Neural progenitor cell (in vitro differentiated cells): ENCODE measurements at regions not wholly inside any gene's neighbourhood (a gene's known extent, or its start where the extent isn't known, plus 50 kb on each side); places are given as distances from the start of the nearest gene placed in this dataset.
"Not testable (repeated sequence)": the region's sequence is repeated elsewhere in the genome, so short reads cannot be mapped to it uniquely, and the experiment has no call there.

Source experiments
- EZH2 ChIP-seq: fragments of 200-600 bp; sonication (generic); IDR thresholded peaks from 2 replicates; pipeline ENCODE4 v1.6.1; 2017; ENCODE audit warnings: antibody characterized with exemption, mild to moderate bottlenecking, moderate library complexity
- TF ChIP-seq, protein P1 (sequence below): fragments of 200-600 bp; sonication (generic); IDR thresholded peaks from 2 replicates; pipeline ENCODE4 v1.5.1; 2017; ENCODE audit warnings: antibody characterized with exemption, mild to moderate bottlenecking

DNA sequence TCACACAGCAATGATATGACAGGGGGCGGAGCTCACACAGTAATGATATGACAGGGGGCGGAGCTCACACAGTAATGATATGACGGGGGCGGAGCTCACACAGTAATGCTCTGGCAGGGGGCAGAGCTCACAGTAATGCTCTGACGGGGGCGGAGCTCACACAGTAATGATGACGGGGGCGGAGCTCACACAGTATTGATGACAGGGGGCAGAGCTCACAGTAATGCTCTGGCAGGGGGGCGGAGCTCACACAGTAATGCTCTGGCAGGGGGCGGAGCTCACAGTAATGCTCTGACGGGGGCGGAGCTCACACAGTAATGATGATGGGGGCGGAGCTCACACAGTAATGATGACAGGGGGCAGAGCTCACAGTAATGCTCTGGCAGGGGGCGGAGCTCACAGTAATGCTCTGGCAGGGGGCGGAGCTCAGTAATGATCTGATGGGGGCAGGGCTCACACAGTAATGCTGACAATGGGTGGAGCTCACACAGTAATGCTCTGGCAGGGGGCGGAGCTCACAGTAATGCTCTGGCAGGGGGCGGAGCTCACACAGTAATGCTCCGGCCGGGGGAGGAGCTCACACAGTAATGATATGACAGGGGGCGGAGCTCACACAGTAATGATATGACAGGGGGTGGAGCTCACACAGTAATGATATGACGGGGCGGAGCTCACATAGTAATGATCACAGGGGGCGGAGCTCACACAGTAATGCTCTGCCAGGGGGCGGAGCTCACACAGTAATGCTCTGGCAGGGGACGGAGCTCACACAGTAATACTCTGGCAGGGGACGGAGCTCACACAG lies 52.8 kb upstream of the TNK2 start:
- TF ChIP-seq, protein P1, sequence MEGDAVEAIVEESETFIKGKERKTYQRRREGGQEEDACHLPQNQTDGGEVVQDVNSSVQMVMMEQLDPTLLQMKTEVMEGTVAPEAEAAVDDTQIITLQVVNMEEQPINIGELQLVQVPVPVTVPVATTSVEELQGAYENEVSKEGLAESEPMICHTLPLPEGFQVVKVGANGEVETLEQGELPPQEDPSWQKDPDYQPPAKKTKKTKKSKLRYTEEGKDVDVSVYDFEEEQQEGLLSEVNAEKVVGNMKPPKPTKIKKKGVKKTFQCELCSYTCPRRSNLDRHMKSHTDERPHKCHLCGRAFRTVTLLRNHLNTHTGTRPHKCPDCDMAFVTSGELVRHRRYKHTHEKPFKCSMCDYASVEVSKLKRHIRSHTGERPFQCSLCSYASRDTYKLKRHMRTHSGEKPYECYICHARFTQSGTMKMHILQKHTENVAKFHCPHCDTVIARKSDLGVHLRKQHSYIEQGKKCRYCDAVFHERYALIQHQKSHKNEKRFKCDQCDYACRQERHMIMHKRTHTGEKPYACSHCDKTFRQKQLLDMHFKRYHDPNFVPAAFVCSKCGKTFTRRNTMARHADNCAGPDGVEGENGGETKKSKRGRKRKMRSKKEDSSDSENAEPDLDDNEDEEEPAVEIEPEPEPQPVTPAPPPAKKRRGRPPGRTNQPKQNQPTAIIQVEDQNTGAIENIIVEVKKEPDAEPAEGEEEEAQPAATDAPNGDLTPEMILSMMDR: not testable (repeated sequence)
- TF ChIP-seq EZH2: not testable (repeated sequence)
